IPS-NIHi7 (cell line): ENCODE measurements at regions not wholly inside any gene's neighbourhood (a gene's known extent, or its start where the extent isn't known, plus 50 kb on each side); places are given as distances from the start of the nearest gene placed in this dataset.
A peak's percentile ranks its signal among the peaks of the same experiment; 100 is the strongest.
"Not testable (repeated sequence)": the region's sequence is repeated elsewhere in the genome, so short reads cannot be mapped to it uniquely, and the experiment has no call there.

ENCODE experiments used
- DNase-seq: peaks from one replicate; pipeline ENCODE4 v3.0.0; 2012; ENCODE audit warnings: mixed read lengths; ENCODE audit errors: extremely low spot score

GRCh38 chr10:115028419-115028818 lies 64.7 kb upstream of the ATRNL1 start:
- DNase-seq, result no peak

GRCh38 chr10:115029452-115030375 lies 63.5 kb upstream of the ATRNL1 start:
- DNase-seq, result no peak

- peak; percentile 18 for DNase-seq
Observed at GRCh38 chr10:115030483-115031200, 62.5 kb upstream of the ATRNL1 start.

GRCh38 chr10:115033898-115034297 lies 59.3 kb upstream of the ATRNL1 start:
- no peak for DNase-seq

- not testable (repeated sequence) for DNase-seq
Observed at GRCh38 chr10:115039781-115040180, 53.4 kb upstream of the ATRNL1 start.
